ENCODE measurements at regions not wholly inside any gene's neighbourhood (a gene's known extent, or its start where the extent isn't known, plus 50 kb on each side); places are given as distances from the start of the nearest gene placed in this dataset.

GRCh38 chr13:25042151-25042865, 53.6 kb upstream of the PABPC3 start:
- no peak overlapping the region for H3K27ac ChIP-seq (ENCODE audit: extremely low read length, insufficient read depth, low read length)
- no peak overlapping the region for H3K4me3 ChIP-seq (replicated peaks in 1 of 3; ENCODE audit: insufficient read depth in 1 of 3, low read depth in 2 of 3, low read length in 3 of 3)
- ChIA-PET POLR2A (no interaction called here), CTCF (ENCODE audit: low intra/inter-chr PET ratio, low total read pairs) (no interaction called here)
- H3K36me3 ChIP-seq (replicated peaks in 1 of 2; ENCODE audit: control insufficient read depth in 1 of 2, insufficient read depth in 2 of 2, low read length in 2 of 2) = no peaks in the 10 kb centered on the region
- no peaks in the 10 kb centered on the region for H3K4me1 ChIP-seq (ENCODE audit: insufficient read depth, low read length)
- in situ Hi-C loops (cut with HindIII; ENCODE audit: extremely low pct_ligation_motif_present, low pct_unique_long_range_greater_than_20kb) (no loop called here), intact Hi-C loops (cut with micrococcal nuclease; ENCODE audit: unreplicated experiment) (no loop called here)
- 21% methylated on average over 11 of the region's 11 CpGs for WGBS (ENCODE audit: low lambda C conversion rate)
- BruUV-seq (replicated peaks) = no TSS peak
- peaks cover 2 to 45% of the 10 kb centered on the region in 2 experiments; a peak in 4 of 5 replicates for H3K27me3 ChIP-seq (ENCODE audit: control insufficient read depth in 1 of 2, insufficient read depth in 2 of 2, low read length in 2 of 2)
- no peaks in the 10 kb centered on the region for H3K79me2 ChIP-seq (ENCODE audit: insufficient read depth, low read length)
- no peak overlapping the region for H3K9ac ChIP-seq (ENCODE audit: insufficient read depth, low read depth, low read length)
- TF ChIP-seq ZFX (CRISPR knock-in tag; IDR thresholded peaks at IDR 0.05; ENCODE audit: low read depth) (no peak), MXI1 (IDR thresholded peaks at IDR 0.05; ENCODE audit: borderline replicate concordance, low read depth, low read length) (no peak), TRIM22 (IDR thresholded peaks at IDR 0.05) (no peak)
- FAIRE-seq (no peak), DNase-seq (ENCODE audit: low spot score) (no peak), ATAC-seq (no peak)
- H3K4me2 ChIP-seq (ENCODE audit: low read depth, low read length) = no peak overlapping the region
- no peaks in the 10 kb centered on the region for H4K20me1 ChIP-seq (ENCODE audit: insufficient read depth, low read length)
- no peaks in the 10 kb centered on the region for H3K9me3 ChIP-seq (ENCODE audit: low read length)
- H2AFZ ChIP-seq (ENCODE audit: low read length) = no peak overlapping the region

GRCh38 chr13:25044071-25044470, 51.9 kb upstream of the PABPC3 start:
- Histone ChIP-seq H4K20me1 (ENCODE audit: insufficient read depth, low read length) (no peaks in the 10 kb centered on the region), H3K9me3 (ENCODE audit: low read length) (no peaks in the 10 kb centered on the region), H3K36me3 (replicated peaks in 1 of 2; ENCODE audit: control insufficient read depth in 1 of 2, insufficient read depth in 2 of 2, low read length in 2 of 2) (no peaks in the 10 kb centered on the region), H2AFZ (ENCODE audit: low read length) (no peak overlapping the region), H3K4me3 (replicated peaks in 1 of 3; ENCODE audit: insufficient read depth in 1 of 3, low read depth in 2 of 3, low read length in 3 of 3) (no peak overlapping the region), H3K4me1 (ENCODE audit: insufficient read depth, low read length) (no peaks in the 10 kb centered on the region), H3K27ac (ENCODE audit: extremely low read length, insufficient read depth, low read length) (no peak overlapping the region), H3K4me2 (ENCODE audit: low read depth, low read length) (no peak overlapping the region), H3K9ac (ENCODE audit: insufficient read depth, low read depth, low read length) (no peak overlapping the region), H3K27me3 (ENCODE audit: control insufficient read depth in 1 of 2, insufficient read depth in 2 of 2, low read length in 2 of 2) (peaks cover 2 to 60% of the 10 kb centered on the region in 2 experiments; a peak in 3 of 5 replicates), H3K79me2 (ENCODE audit: insufficient read depth, low read length) (no peaks in the 10 kb centered on the region)
- FAIRE-seq (no peak), ATAC-seq (no peak), DNase-seq (ENCODE audit: low spot score) (no peak)
- CTCF ChIA-PET (ENCODE audit: low intra/inter-chr PET ratio, low total read pairs) = no interaction called here
- POLR2A ChIA-PET = no interaction called here
- in situ Hi-C loops (cut with HindIII; ENCODE audit: extremely low pct_ligation_motif_present, low pct_unique_long_range_greater_than_20kb) (no loop called here), intact Hi-C loops (cut with micrococcal nuclease; ENCODE audit: unreplicated experiment) (no loop called here)
- BruUV-seq (replicated peaks) = no TSS peak
- WGBS (ENCODE audit: low lambda C conversion rate) = 34% methylated on average over 6 of the region's 6 CpGs
- TF ChIP-seq ZNF253 (CRISPR knock-in tag; IDR thresholded peaks at IDR 0.05; ENCODE audit: borderline replicate concordance) (no peak), ZFP36L1 (CRISPR knock-in tag; IDR thresholded peaks at IDR 0.05) (no peak), HOXA3 (CRISPR knock-in tag; IDR thresholded peaks at IDR 0.05) (no peak), ZSCAN5A (CRISPR knock-in tag; IDR thresholded peaks at IDR 0.05; ENCODE audit: borderline replicate concordance) (no peak), TBX3 (IDR thresholded peaks at IDR 0.05; ENCODE audit: borderline replicate concordance) (no peak), ZNF512B (CRISPR knock-in tag; IDR thresholded peaks at IDR 0.05; ENCODE audit: borderline replicate concordance) (no peak), ZFP91 (CRISPR knock-in tag; IDR thresholded peaks at IDR 0.05; ENCODE audit: borderline replicate concordance) (no peak)
